Astrocyte (in vitro differentiated cells and primary cell): ENCODE measurements at regions not wholly inside any gene's neighbourhood (a gene's known extent, or its start where the extent isn't known, plus 50 kb on each side); places are given as distances from the start of the nearest gene placed in this dataset.

Experiments used
- DNase-seq: peaks from one replicate; pipeline ENCODE4 v3.0.0-alpha.2; 2010; ENCODE audit warnings: low read depth
- FAIRE-seq: peaks from 2 replicates; lab custom pipeline; 2011; peaks lifted over from hg19 to GRCh38; lab: Jason Lieb, UNC
- H2AFZ ChIP-seq: 2 replicates; pipeline ENCODE4 v1.6.0; 2012; ENCODE audit warnings: low read depth, low read length, inconsistent platforms
- H3K27ac ChIP-seq: 2 replicates; pipeline ENCODE4 v1.5.1; 2011; ENCODE audit warnings: low read depth, low read length, inconsistent platforms
- H3K27me3 ChIP-seq: 2 replicates; pipeline ENCODE4 v1.6.0; 2011; ENCODE audit warnings: low read length, inconsistent platforms; ENCODE audit not compliant: insufficient read depth
- H3K36me3 ChIP-seq: 2 replicates; pipeline ENCODE4 v1.5.1; 2011; ENCODE audit warnings: low read length, inconsistent platforms; ENCODE audit not compliant: insufficient read depth
- H3K4me1 ChIP-seq: 2 replicates; pipeline ENCODE4 v1.5.1; 2011; ENCODE audit warnings: low read length, inconsistent platforms; ENCODE audit not compliant: insufficient read depth
- H3K4me2 ChIP-seq: 2 replicates; pipeline ENCODE4 v1.6.0; 2012; ENCODE audit warnings: low read length, inconsistent platforms
- H3K4me3 ChIP-seq: 2 replicates; pipeline ENCODE4 v1.5.1; 2011; ENCODE audit warnings: low read depth, mild to moderate bottlenecking, low read length, inconsistent platforms; ENCODE audit not compliant: insufficient read depth
- H3K79me2 ChIP-seq: 2 replicates; pipeline ENCODE4 v1.6.0; 2012; ENCODE audit warnings: mild to moderate bottlenecking, low read length, inconsistent platforms; ENCODE audit not compliant: insufficient read depth
- H3K9ac ChIP-seq: 2 replicates; pipeline ENCODE4 v1.6.0; 2012; ENCODE audit warnings: mild to moderate bottlenecking, low read length, inconsistent platforms
- H3K9me3 ChIP-seq: 2 replicates; pipeline ENCODE4 v1.5.1; 2012; ENCODE audit warnings: low read depth, mild to moderate bottlenecking, low read length, inconsistent platforms; ENCODE audit not compliant: insufficient read depth
- H4K20me1 ChIP-seq: 2 replicates; pipeline ENCODE4 v1.6.0; 2012; ENCODE audit warnings: low read length, inconsistent platforms; ENCODE audit not compliant: insufficient read depth
- H3K27ac Mint-ChIP-seq: one replicate; pipeline ENCODE4 v1.8.0; 2021; ENCODE audit warnings: mild to moderate bottlenecking, mixed read lengths; ENCODE audit not compliant: unreplicated experiment
- H3K27me3 Mint-ChIP-seq: one replicate; pipeline ENCODE4 v1.8.0; 2021; ENCODE audit warnings: low read depth, mixed read lengths; ENCODE audit not compliant: unreplicated experiment
- H3K36me3 Mint-ChIP-seq: one replicate; pipeline ENCODE4 v1.8.0; 2021; ENCODE audit warnings: low read depth, mixed read lengths; ENCODE audit not compliant: unreplicated experiment
- H3K4me1 Mint-ChIP-seq: one replicate; pipeline ENCODE4 v1.8.0; 2021; ENCODE audit warnings: low read depth, mixed read lengths; ENCODE audit not compliant: unreplicated experiment
- H3K4me3 Mint-ChIP-seq: one replicate; pipeline ENCODE4 v1.8.0; 2021; ENCODE audit warnings: mild to moderate bottlenecking, moderate library complexity, mixed read lengths; ENCODE audit not compliant: unreplicated experiment
- H3K9me3 Mint-ChIP-seq: one replicate; pipeline ENCODE4 v1.8.0; 2021; ENCODE audit warnings: mild to moderate bottlenecking, mixed read lengths; ENCODE audit not compliant: unreplicated experiment
- CTCF ChIP-seq: IDR thresholded peaks from 2 replicates; pipeline ENCODE4 v1.5.1; 2011; ENCODE audit warnings: low read depth, mild to moderate bottlenecking, inconsistent platforms, low read length, moderate library complexity; ENCODE audit not compliant: insufficient read depth
- EZH2 ChIP-seq: IDR thresholded peaks from 2 replicates; pipeline ENCODE4 v1.6.1; 2012; ENCODE audit warnings: mild to moderate bottlenecking, low read length, inconsistent platforms; ENCODE audit not compliant: insufficient read depth

- no peak overlapping the region for H2AFZ ChIP-seq
- no peaks in the 10 kb centered on the region for H3K4me1 Mint-ChIP-seq
These were observed 121.8 kb upstream of the ZNF722 start for GRCh38 chr7:63876707-63877322.

GRCh38 chr7:63887031-63887430, 111.6 kb upstream of the ZNF722 start:
- no peaks in the 10 kb centered on the region for H3K36me3 Mint-ChIP-seq
- no peak overlapping the region for H3K27ac Mint-ChIP-seq
- H3K27me3 ChIP-seq, result no peaks in the 10 kb centered on the region
- no peaks in the 10 kb centered on the region for H4K20me1 ChIP-seq
- H3K27me3 Mint-ChIP-seq, result no peaks in the 10 kb centered on the region
- no peak for FAIRE-seq
- no peak for DNase-seq
- H3K36me3 ChIP-seq, result no peaks in the 10 kb centered on the region
- no peak overlapping the region for H3K4me2 ChIP-seq
- TF ChIP-seq CTCF, result no peak
- no peak for TF ChIP-seq EZH2
- peaks cover 39% of the 10 kb centered on the region for H3K9me3 Mint-ChIP-seq
- no peaks in the 10 kb centered on the region for H3K79me2 ChIP-seq
- no peaks in the 10 kb centered on the region for H3K4me1 ChIP-seq
- H3K4me3 ChIP-seq, result no peak overlapping the region
- H3K4me1 Mint-ChIP-seq, result no peaks in the 10 kb centered on the region
- H3K4me3 Mint-ChIP-seq, result no peak overlapping the region
- no peak overlapping the region for H3K27ac ChIP-seq
- no peak overlapping the region for H2AFZ ChIP-seq
- H3K9ac ChIP-seq, result no peak overlapping the region
- H3K9me3 ChIP-seq, result peaks cover 34% of the 10 kb centered on the region

More at GRCh38 chr7:63876707-63877322, 121.8 kb upstream of the ZNF722 start:
- Mint-ChIP-seq H3K36me3 (no peaks in the 10 kb centered on the region), H3K9me3 (peaks cover 50% of the 10 kb centered on the region), H3K27me3 (no peaks in the 10 kb centered on the region), H3K4me3 (no peak overlapping the region), H3K27ac (no peak overlapping the region)
- no peak for TF ChIP-seq EZH2
- no peak for TF ChIP-seq CTCF
- DNase-seq (no peak), FAIRE-seq (no peak)
- no peak overlapping the region for H3K4me2 ChIP-seq
- H3K9ac ChIP-seq, result no peak overlapping the region
- H3K27me3 ChIP-seq, result no peaks in the 10 kb centered on the region
- H3K9me3 ChIP-seq, result peaks cover 27% of the 10 kb centered on the region
- no peaks in the 10 kb centered on the region for H3K36me3 ChIP-seq
- H3K79me2 ChIP-seq, result no peaks in the 10 kb centered on the region
- no peak overlapping the region for H3K27ac ChIP-seq
- no peaks in the 10 kb centered on the region for H3K4me1 ChIP-seq
- H4K20me1 ChIP-seq, result no peaks in the 10 kb centered on the region
- no peak overlapping the region for H3K4me3 ChIP-seq

DNA sequence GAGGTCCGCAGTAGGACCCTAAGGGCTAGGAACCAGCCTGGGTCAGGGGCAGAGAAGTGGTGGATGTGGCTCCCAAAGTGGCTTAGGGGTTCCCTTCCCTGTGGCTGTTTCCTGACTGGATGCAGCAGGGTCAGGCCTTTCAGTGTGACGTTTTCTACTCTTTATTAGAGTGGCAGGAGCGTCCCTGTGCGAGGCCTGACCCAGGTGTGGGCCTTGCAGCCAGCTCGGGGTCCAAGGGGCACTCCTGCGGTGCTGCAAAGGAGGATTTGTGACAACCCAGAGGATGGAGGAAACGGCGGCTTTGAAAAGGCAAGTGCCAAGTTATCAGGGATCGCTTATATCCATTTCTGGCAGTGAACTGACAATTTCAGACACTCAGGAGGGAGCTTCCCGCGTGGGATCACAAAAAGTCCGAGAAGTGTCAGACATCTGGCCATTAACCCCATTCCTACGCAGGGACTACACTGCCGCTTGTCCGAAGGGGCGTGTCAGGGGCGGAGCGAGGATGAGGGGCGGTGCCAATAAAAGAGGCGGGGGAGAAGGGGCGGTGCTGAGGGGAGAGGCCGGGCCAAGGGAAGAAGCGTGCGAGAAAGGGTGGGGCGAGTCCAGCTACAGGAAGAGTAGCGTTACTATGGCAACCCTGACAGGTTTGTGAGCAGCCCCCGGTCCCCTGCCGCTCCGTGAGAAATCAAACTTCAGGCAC, 98.8 kb upstream of the ZNF722 start:
- no peak for FAIRE-seq
- H3K36me3 ChIP-seq, result no peaks in the 10 kb centered on the region
- H3K4me1 ChIP-seq, result no peaks in the 10 kb centered on the region
- Mint-ChIP-seq H3K4me3 (no peak overlapping the region), H3K27me3 (no peaks in the 10 kb centered on the region), H3K9me3 (peaks cover 24% of the 10 kb centered on the region), H3K4me1 (no peaks in the 10 kb centered on the region), H3K36me3 (no peaks in the 10 kb centered on the region), H3K27ac (no peak overlapping the region)
- no peak overlapping the region for H2AFZ ChIP-seq
- no peak for DNase-seq
- no peaks in the 10 kb centered on the region for H3K27me3 ChIP-seq
- TF ChIP-seq EZH2 (no peak), CTCF (no peak)
- H3K27ac ChIP-seq, result no peak overlapping the region
- H3K9me3 ChIP-seq, result peaks cover 3% of the 10 kb centered on the region
- no peaks in the 10 kb centered on the region for H4K20me1 ChIP-seq
- no peak overlapping the region for H3K4me2 ChIP-seq
- no peaks in the 10 kb centered on the region for H3K79me2 ChIP-seq
- H3K9ac ChIP-seq, result no peak overlapping the region
- no peak overlapping the region for H3K4me3 ChIP-seq
